ENCODE measurements at regions not wholly inside any gene's neighbourhood (a gene's known extent, or its start where the extent isn't known, plus 50 kb on each side); places are given as distances from the start of the nearest gene placed in this dataset.

GRCh38 chr1:78728359-78728758 lies 78.7 kb downstream of the IFI44 start (continued):
- TF ChIP-seq ZNF121 (CRISPR knock-in tag; IDR thresholded peaks at IDR 0.05): no peak
- TF ChIP-seq ZNF532 (CRISPR knock-in tag; IDR thresholded peaks at IDR 0.05; ENCODE audit: borderline replicate concordance): no peak
- TF ChIP-seq CREM (CRISPR knock-in tag; IDR thresholded peaks at IDR 0.05): no peak

GRCh38 chr1:78730054-78730453 lies 80.4 kb downstream of the IFI44 start:
- Mint-ChIP-seq H3K4me3 (no peak overlapping the region), H3K27ac (no peak overlapping the region), H3K36me3 (no peaks in the 10 kb centered on the region), H3K4me1 (no peaks in the 10 kb centered on the region), H3K9me3 (no peaks in the 10 kb centered on the region), H3K27me3 (ENCODE audit: low read depth) (no peaks in the 10 kb centered on the region)
- DNase-seq (ENCODE audit: low spot score): no peak
- ChIA-PET POLR2A (no interaction called here), CTCF (no interaction called here)
- TF ChIP-seq ZNF281 (CRISPR knock-in tag; IDR thresholded peaks at IDR 0.05): no peak
- TF ChIP-seq FOXJ3 (CRISPR knock-in tag; IDR thresholded peaks at IDR 0.05; ENCODE audit: borderline replicate concordance): no peak
- TF ChIP-seq EMX1 (CRISPR knock-in tag; IDR thresholded peaks at IDR 0.05): no peak
- TF ChIP-seq ZNF416 (CRISPR knock-in tag; IDR thresholded peaks at IDR 0.05): no peak
- TF ChIP-seq RELA (CRISPR knock-in tag; IDR thresholded peaks at IDR 0.05; ENCODE audit: borderline replicate concordance): no peak
- TF ChIP-seq ZNF121 (CRISPR knock-in tag; IDR thresholded peaks at IDR 0.05): no peak
- TF ChIP-seq MLX (CRISPR knock-in tag; IDR thresholded peaks at IDR 0.05): no peak
- TF ChIP-seq NR1H2 (CRISPR knock-in tag; IDR thresholded peaks at IDR 0.05): no peak
- TF ChIP-seq NFE2L1 (CRISPR knock-in tag; IDR thresholded peaks at IDR 0.05): no peak
- no peak for TF ChIP-seq ZNF671 (CRISPR knock-in tag; IDR thresholded peaks at IDR 0.05)
- TF ChIP-seq ESRRA (CRISPR knock-in tag; IDR thresholded peaks at IDR 0.05; ENCODE audit: borderline replicate concordance): no peak
- no peak for TF ChIP-seq GTF2I (CRISPR knock-in tag; conservative IDR thresholded peaks at IDR 0.05)
- TF ChIP-seq, protein P1, sequence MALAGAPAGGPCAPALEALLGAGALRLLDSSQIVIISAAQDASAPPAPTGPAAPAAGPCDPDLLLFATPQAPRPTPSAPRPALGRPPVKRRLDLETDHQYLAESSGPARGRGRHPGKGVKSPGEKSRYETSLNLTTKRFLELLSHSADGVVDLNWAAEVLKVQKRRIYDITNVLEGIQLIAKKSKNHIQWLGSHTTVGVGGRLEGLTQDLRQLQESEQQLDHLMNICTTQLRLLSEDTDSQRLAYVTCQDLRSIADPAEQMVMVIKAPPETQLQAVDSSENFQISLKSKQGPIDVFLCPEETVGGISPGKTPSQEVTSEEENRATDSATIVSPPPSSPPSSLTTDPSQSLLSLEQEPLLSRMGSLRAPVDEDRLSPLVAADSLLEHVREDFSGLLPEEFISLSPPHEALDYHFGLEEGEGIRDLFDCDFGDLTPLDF (CRISPR knock-in tag; IDR thresholded peaks at IDR 0.05): no peak
- no peak for TF ChIP-seq NR3C1 (CRISPR knock-in tag; conservative IDR thresholded peaks at IDR 0.05; ENCODE audit: low read depth)
- no peak for TF ChIP-seq USF1 (CRISPR knock-in tag; IDR thresholded peaks at IDR 0.05)
- no peak for TF ChIP-seq KAT7 (CRISPR knock-in tag; IDR thresholded peaks at IDR 0.05; ENCODE audit: borderline replicate concordance)
- TF ChIP-seq, protein P2, sequence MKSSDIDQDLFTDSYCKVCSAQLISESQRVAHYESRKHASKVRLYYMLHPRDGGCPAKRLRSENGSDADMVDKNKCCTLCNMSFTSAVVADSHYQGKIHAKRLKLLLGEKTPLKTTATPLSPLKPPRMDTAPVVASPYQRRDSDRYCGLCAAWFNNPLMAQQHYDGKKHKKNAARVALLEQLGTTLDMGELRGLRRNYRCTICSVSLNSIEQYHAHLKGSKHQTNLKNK (CRISPR knock-in tag; IDR thresholded peaks at IDR 0.05): no peak
- no peak for TF ChIP-seq ZNF423 (CRISPR knock-in tag; IDR thresholded peaks at IDR 0.05)
- no peak for TF ChIP-seq ARID4B (CRISPR knock-in tag; IDR thresholded peaks at IDR 0.05; ENCODE audit: borderline replicate concordance)
- ATAC-seq: no peak
